ENCODE measurements at regions not wholly inside any gene's neighbourhood (a gene's known extent, or its start where the extent isn't known, plus 50 kb on each side); places are given as distances from the start of the nearest gene placed in this dataset.

DNA sequence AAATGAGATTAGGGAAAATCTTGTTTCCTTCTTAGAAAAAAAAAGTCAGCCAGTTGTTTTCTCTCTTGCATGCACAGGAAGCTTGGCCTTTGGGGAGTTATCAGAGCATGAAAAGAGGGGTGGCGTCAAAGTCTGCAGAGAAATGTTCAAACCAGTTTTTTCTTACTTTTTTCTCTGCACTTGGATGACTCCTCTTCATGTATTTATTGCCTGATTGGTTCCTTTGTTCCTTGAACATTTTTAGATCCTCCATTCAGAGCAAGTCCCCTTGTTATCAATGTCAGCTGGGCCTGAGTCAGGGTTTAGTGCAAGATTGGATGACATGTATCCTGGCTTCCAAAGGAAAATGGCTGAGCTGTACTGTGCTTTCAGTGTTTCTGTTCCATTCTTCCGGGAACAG lies 392.6 kb upstream of the BRINP1 start:
- TF ChIP-seq, protein P1, sequence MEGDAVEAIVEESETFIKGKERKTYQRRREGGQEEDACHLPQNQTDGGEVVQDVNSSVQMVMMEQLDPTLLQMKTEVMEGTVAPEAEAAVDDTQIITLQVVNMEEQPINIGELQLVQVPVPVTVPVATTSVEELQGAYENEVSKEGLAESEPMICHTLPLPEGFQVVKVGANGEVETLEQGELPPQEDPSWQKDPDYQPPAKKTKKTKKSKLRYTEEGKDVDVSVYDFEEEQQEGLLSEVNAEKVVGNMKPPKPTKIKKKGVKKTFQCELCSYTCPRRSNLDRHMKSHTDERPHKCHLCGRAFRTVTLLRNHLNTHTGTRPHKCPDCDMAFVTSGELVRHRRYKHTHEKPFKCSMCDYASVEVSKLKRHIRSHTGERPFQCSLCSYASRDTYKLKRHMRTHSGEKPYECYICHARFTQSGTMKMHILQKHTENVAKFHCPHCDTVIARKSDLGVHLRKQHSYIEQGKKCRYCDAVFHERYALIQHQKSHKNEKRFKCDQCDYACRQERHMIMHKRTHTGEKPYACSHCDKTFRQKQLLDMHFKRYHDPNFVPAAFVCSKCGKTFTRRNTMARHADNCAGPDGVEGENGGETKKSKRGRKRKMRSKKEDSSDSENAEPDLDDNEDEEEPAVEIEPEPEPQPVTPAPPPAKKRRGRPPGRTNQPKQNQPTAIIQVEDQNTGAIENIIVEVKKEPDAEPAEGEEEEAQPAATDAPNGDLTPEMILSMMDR (IDR thresholded peaks at IDR 0.05): no peak
- TF ChIP-seq RAD21 (conservative IDR thresholded peaks at IDR 0.05 in 1 of 2, IDR thresholded peaks at IDR 0.05 in 1 of 2) (no peak), JUNB (IDR thresholded peaks at IDR 0.05) (no peak), KDM1A (IDR thresholded peaks at IDR 0.05; ENCODE audit: low read depth) (no peak), PHF8 (IDR thresholded peaks at IDR 0.05; ENCODE audit: borderline replicate concordance, low read depth) (no peak)
- TF ChIP-seq, protein P2, sequence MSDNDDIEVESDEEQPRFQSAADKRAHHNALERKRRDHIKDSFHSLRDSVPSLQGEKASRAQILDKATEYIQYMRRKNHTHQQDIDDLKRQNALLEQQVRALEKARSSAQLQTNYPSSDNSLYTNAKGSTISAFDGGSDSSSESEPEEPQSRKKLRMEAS (IDR thresholded peaks at IDR 0.05): no peak
- TF ChIP-seq, protein P3, sequence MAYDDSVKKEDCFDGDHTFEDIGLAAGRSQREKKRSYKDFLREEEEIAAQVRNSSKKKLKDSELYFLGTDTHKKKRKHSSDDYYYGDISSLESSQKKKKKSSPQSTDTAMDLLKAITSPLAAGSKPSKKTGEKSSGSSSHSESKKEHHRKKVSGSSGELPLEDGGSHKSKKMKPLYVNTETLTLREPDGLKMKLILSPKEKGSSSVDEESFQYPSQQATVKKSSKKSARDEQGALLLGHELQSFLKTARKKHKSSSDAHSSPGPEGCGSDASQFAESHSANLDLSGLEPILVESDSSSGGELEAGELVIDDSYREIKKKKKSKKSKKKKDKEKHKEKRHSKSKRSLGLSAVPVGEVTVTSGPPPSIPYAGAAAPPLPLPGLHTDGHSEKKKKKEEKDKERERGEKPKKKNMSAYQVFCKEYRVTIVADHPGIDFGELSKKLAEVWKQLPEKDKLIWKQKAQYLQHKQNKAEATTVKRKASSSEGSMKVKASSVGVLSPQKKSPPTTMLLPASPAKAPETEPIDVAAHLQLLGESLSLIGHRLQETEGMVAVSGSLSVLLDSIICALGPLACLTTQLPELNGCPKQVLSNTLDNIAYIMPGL (CRISPR knock-in tag; IDR thresholded peaks at IDR 0.05; ENCODE audit: borderline replicate concordance): no peak

Data from A549 (cell line).